ENCODE measurements at regions not wholly inside any gene's neighbourhood (a gene's known extent, or its start where the extent isn't known, plus 50 kb on each side); places are given as distances from the start of the nearest gene placed in this dataset.
"Not testable (repeated sequence)": the region's sequence is repeated elsewhere in the genome, so short reads cannot be mapped to it uniquely, and the experiment has no call there.

DNA sequence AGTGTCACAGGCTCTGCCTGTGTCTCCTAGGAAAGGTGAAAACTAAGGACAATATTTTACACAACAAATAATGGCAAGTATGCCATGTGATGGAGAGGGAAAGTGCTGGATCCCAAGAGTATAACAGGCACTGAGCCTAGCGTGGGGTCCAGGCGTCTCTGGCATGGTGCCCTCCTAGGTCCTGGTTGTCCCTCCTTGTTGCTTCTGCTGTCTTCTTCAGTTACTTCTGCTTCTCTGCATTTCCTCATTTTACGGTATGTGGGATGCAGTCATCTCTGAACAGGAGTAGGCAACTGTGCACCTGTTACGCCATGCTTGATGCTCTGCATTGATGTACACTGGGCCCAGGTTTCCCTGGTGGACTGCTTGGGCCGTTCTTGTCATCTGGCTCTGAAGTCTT, 1480.8 kb downstream of the FOXD4L5 start:
- DNase-seq (ENCODE audit: low read depth) = not testable (repeated sequence)

DNA sequence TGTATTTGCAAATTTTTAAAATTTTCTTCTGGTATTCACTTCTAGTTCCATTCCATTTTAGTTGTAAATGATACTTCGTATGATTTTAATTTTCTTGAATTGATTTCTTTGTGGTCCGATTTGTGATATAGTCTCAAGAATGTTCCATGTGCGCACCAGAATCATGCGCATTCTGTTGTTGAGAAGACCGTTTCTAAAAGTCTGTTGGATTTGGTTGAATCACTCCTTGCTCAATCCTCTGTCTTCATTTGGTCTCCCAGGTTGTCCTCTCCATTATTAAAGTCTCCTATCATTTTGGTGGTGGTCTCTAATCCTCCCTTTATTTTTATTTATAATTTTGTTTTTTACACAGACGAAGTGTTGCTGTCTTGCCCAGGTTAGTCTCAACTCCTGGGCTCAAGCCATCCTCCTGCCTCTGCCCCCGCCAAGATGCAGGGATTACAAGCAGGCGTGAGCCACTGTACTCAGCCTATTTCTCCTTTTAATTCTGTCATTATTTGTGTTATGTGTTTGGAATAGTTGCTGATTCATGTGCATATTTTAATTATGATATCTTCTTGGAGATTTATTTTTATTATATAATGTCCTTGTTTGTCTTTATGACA, 1490.8 kb downstream of the FOXD4L5 start:
- DNase-seq (ENCODE audit: low read depth) = not testable (repeated sequence)

DNA sequence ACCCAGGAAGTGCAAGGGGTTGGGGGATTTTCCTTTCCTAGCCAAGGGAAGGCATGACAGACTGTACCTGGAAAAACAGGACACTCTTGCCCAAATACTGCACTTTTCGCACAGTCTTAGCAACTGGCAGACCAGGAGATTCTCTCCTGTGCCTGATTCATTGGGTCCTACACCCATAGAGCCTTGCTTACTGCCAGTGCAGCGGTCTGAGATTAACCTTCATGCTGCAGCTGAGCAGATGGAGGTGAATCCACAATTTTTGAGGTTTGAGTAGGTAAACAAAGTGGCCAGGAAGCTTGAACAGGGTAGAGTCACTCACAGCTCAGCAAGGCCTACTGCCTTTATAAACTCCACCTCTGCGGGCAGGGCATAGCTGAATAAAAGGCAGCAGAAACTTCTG, 1497.6 kb downstream of the FOXD4L5 start:
- not testable (repeated sequence) for DNase-seq (ENCODE audit: low read depth)

DNA sequence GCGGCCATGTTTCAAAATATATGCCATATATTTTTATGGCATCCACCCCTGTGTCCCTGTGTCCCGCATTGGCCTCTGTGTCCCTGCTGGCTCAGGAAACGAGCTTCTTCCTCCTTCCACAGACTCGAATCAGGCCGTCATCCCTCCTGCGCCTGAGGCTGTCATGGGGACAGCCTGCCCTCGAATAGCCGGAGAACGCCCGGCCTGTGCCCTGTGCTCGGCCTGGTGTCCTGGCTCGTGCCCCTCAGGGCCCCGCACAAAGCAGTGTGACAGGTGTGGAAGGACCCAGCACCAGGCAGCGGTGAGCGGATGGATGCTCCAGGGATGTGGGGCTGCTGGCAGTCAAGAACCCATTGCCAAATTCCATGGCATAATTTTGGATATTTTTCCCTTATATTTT, 1500.0 kb downstream of the FOXD4L5 start:
- not testable (repeated sequence) for DNase-seq (ENCODE audit: low read depth)

DNA sequence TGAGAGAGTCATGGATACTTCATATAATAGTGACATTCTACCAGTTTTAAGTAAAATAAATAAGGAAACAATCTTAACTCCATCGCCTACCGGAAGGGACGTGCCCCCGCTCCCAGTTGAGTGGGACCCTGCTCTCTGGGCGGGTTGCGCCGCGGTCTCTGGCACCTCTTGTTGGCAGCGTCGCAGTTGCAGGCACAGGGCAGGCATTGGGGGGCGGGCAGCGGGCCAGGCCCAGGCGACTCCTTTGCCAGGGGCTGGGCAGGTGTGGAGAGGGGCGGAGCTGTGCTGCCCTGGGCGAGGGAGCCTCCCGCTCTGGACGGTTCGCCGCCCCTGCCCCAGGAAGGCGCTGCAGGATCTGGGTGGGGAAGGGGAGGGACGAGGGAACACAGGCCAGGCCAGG, 1500.6 kb downstream of the FOXD4L5 start:
- not testable (repeated sequence) for DNase-seq (ENCODE audit: low read depth)

DNA sequence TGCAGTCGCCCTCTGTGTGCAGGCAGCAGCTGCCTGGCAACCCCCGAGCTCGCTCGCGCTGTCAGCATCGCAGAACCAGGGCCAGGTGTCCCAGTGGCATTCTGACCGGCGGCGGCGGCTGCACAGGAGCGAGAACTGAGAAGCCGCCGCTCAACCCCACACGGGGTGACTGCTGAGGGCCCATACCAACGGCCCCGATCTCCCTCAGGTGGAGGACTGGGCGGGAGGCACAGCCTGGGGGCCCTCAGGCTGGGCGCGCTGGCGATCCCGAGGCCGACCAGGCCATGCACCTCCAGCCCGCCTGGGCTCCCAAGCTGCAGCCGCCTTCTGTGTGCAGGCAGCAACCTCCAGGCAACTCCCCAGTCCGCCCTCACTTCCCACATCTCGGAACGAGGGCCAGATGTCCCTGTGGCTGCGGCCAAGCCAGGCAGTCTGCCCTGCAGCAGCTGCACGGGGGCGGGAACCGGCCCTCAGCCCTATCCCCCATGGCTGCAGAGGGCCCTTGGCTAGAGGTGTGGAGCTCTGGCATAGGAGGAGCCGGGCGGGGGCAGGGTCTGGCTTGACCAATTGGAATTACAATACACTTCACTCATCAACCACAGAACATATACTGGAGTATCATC, 1503.1 kb downstream of the FOXD4L5 start:
- DNase-seq (ENCODE audit: low read depth) = not testable (repeated sequence)

DNA sequence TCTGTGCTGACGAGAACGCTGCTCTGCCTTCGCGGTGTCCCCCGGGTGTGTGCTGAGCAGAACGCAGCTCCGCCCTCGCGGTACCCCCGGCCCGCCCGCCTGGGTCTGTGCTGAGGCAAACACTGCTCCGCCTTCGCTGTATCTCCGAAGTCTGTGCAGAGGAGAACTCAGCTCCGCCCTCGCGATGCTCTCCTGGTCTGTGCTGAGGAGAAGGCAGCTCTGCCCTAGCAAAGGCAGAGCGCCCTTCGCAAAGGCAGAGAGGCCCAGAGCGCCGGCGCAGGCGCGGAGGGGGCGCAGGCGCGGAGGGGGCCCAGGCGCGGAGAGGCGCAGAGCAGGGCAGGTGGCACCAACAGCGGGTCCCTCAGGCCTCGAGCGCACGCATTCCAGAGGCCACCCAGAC, 1503.6 kb downstream of the FOXD4L5 start:
- not testable (repeated sequence) for DNase-seq (ENCODE audit: low read depth)

DNA sequence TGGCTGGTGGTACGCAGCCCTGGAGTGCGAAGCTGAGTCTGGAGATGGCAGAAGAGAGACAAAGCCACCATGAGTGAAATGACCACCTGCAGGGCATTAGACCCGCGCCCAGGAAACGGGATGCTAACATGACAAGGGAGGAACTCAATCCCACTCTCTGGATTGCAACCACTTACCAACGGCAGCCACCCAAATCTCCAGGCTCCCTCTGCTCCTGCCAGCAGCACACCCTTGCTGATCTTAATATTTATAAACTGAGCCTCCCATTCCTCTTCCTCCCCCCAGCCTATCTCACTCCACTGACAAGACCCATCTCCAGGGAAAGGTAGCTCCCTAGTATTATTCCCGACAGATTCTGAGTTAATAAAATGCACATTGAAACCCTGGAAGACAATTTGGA, 1508.8 kb downstream of the FOXD4L5 start:
- not testable (repeated sequence) for DNase-seq (ENCODE audit: low read depth)

DNA sequence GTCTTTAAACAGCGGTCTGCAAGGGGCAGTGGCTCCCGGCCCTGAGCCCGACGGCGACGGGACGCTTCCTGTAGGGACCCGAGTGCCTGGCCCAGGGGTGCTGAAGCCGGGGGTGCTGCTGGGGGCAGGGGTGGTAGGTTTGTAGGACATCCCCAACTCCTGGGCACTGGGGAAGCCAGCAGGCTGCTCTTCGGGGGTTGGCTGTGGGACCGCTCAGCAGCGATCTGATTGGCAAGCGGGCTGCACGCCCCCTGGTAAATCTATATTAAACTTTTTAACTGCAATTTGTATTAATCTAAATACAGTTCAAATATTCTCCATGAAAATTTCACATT, 1510.0 kb downstream of the FOXD4L5 start:
- DNase-seq (ENCODE audit: low read depth) = not testable (repeated sequence)

DNA sequence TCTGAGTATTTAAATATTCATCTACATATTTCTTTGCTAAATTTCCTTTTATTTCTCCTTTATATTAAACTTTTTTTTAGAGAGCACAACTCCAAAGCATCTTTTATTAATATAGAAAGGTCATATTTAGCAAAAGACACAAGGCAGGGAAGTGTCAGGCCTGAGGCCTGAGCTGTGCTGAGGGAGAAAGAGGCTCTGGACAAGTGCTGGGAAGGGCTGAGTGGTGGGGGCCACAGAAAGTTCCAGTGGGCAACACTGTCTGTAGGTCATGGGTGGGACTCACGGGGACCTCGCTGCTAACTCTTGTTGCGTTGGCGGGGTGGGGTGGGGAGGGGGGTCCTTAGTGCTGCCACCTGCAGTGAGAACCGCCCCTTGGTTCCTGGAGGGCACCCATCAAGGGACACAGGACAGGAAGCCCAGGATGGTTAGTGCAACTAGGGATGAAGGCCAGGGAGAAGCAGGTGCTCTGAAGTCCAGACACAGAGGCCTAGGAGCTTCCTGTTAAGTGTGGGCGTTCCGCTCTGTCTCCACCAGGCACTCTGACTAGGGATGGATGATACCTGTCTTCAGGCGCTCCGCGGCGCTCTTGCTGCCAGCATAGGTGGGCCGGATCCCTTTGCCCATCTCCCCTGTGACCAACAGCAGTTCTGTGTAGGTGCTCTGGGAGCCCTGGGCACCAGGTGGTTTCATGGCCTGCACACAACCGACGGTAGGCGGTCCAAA, 1510.5 kb downstream of the FOXD4L5 start:
- not testable (repeated sequence) for DNase-seq (ENCODE audit: low read depth)

DNA sequence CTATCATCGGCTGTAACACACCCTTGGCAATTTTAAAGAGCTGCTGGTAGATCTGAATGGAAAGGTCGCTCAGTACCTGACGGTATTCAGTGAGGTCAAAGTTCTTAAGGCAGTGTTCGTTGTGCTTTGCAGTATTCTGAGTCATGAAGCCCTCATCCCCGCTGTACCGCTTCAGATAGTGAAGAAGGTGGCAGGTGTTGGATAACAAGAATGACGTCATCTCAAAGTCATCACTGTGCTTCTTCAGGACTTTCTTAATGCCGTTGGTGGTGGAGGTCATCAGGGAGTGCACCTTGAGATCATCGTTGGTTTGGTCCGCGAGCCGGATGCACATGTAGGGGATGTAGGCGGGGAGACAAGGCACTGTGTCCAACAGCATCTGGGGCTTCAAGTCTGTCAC, 1522.8 kb downstream of the FOXD4L5 start:
- not testable (repeated sequence) for DNase-seq (ENCODE audit: low read depth)

DNA sequence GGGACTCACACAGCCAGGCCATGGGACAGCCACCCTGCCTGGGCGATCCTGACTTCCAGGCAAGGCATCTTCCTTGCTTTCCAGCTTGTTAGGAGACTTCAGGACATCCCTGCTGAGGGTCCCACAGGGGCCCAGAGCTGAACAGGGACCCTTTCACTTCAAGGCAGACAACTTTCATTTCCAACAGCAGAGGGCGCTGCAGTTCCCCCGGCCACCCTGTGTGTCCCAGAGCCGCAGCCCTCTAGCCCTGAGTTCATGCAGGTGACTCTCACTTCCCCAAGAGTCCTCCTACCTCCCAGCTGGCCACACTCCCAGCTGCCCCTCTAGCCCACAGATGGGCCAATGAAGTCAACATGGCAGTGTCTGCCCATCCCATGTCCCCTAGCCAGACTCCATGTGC, 1556.0 kb downstream of the FOXD4L5 start:
- not testable (repeated sequence) for DNase-seq (ENCODE audit: low read depth)

DNA sequence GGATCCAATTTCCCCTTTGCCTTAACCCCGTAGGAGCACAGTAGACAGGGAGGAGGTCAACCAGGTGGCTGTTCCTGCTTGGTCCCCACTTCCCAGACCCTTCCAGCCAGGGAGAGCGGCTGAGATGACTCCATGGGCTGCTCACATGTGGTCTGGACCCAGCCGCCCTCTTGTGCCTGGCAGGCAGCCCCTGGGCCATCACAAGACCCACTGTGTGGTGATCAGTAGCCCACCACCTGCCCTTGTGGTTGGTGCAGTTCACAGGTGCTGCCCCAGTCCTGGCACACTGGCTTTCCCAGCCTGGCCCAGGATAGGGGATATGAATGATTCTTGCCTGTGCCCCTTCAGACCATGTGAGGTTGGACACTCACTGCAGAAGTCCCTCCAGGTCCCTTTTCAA, 1556.7 kb downstream of the FOXD4L5 start:
- DNase-seq (ENCODE audit: low read depth) = no peak

DNA sequence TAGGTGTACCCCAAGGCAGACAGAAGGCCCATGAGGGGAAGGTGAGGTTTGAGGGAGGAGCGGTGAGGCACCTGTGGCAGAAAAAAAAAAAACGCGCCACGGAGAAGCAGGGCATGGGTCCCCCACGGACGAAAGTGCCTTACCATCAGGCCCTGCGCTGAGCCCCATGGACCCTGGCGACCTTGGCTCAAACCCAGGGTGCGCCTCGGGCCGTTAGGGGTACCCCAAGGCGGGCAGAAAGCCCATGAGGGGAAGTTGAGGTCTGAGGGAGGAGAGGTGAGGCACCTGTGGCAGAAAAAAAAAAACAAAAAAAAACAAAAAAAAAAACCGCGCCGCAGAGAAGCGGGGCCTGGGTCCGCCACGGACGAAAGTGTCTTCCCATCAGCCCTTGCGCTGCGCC, 1576.7 kb downstream of the FOXD4L5 start:
- DNase-seq (ENCODE audit: low read depth) = not testable (repeated sequence)

DNA sequence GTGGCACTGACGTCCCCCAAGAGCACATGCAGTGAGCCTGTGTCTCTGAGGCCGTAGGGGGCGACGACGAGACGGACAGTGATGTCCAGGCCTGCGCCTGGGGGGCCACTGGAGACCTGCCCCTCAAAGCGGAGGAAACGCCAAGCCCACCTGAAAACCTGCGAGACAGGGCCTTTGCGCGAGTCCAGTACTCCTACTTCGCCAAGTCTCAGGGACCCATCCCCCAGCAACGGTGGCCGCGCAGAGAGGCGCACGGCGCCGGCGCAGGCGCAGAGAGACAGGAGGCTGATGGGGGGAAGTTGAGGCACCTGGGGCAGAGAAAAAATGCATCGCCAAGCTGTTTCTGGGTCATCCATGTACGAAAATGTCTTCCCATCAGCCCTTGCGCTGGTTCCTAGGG, 1580.6 kb downstream of the FOXD4L5 start:
- DNase-seq (ENCODE audit: low read depth) = not testable (repeated sequence)

DNA sequence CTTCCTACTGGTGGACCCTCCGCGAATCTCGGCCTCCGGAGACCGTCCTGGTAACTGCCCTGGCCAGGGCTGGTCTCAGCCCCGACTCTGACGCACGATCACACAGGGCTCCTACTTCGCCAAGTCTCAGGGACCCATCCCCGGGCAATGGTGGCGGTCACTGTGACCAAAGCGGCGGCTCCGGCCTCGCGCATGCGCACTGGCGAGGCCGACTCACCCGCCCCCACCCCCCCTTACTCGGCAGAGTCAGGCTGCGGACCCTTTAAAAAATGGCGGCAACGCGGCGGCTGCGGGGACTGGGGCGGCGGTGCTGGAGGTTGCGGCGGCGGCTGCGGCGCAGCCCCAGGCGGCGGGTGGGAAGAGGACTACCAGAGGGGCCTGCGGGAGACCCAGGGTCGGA, 1581.3 kb downstream of the FOXD4L5 start:
- DNase-seq (ENCODE audit: low read depth) = not testable (repeated sequence)

DNA sequence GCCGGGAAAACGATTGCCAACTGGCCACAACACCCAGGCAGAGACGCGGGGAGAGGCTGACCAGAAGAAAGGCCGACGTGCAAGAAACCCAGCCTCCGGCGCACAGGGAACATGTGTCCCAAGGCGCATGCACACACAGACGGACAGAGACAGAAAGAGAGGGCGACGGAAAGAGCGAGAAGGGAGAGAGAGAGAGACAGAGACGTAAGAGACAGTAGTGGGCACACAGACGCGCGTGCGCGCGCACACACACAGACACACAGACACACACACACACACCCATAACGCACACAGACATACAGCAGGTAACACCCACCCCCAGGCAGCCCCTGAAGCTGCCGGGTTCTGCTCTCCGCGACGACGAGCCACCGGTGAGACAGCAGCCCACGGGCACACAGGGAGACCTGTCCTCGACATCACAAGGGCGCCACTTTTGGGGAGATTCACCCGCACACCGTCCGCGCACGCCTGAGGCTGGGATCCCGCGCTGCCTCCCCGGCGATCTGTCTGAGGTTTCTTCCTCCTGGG, 1581.8 kb downstream of the FOXD4L5 start:
- DNase-seq (ENCODE audit: low read depth) = not testable (repeated sequence)
